GM10266 (cell line): ENCODE measurements at regions not wholly inside any gene's neighbourhood (a gene's known extent, or its start where the extent isn't known, plus 50 kb on each side); places are given as distances from the start of the nearest gene placed in this dataset.

Experiments
- DNase-seq: peaks from one replicate; pipeline ENCODE4 v3.0.0; 2012; ENCODE audit errors: extremely low spot score
- TF ChIP-seq, protein P1 (sequence below): IDR thresholded peaks from 2 replicates; pipeline ENCODE4 v1.5.1; 2012; ENCODE audit warnings: mild to moderate bottlenecking, low read depth; ENCODE audit not compliant: control insufficient read depth, insufficient read depth; ENCODE audit errors: missing control alignments

DNA sequence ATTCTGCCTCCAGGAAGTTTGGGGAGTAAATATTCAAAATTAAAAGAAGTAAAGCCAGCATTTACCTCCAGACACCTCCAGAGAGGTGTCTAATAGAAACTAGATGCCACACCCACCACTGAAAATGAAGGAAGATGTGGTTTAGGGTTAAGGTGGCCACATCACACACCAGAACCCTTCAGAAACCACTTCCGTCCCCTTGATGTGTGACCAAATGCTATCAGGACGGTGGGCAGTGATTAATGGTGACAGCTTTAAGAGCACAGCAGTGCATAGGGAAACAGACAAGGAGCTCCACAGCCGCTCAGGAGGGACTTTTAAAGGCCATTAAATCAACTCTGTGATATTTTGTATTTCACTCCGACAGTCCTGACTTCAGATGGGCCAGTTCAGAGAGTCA lies 295.2 kb downstream of the BRINP1 start:
- TF ChIP-seq, protein P1, sequence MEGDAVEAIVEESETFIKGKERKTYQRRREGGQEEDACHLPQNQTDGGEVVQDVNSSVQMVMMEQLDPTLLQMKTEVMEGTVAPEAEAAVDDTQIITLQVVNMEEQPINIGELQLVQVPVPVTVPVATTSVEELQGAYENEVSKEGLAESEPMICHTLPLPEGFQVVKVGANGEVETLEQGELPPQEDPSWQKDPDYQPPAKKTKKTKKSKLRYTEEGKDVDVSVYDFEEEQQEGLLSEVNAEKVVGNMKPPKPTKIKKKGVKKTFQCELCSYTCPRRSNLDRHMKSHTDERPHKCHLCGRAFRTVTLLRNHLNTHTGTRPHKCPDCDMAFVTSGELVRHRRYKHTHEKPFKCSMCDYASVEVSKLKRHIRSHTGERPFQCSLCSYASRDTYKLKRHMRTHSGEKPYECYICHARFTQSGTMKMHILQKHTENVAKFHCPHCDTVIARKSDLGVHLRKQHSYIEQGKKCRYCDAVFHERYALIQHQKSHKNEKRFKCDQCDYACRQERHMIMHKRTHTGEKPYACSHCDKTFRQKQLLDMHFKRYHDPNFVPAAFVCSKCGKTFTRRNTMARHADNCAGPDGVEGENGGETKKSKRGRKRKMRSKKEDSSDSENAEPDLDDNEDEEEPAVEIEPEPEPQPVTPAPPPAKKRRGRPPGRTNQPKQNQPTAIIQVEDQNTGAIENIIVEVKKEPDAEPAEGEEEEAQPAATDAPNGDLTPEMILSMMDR = no peak
- no peak for DNase-seq

DNA sequence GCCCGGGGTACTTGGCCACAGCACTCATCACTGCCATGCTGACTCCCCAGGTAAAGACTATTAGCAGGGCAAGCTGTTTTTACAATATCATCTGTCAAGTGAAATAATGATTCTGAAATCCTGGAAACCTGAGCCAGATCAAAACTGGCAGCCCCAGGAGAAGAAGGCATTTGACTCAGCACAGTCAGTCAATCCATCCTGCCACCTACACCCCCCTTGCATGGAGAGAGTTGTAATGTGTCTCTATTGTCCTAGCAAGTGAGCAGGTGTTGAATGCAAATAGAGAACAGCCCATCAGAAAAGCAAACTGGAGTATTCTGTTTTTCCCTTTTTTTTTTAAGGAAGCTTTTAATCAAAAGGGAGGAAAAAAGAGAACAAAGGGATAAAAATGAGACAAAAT lies 291.2 kb downstream of the BRINP1 start:
- TF ChIP-seq, protein P1 = no peak
- DNase-seq = no peak

DNA sequence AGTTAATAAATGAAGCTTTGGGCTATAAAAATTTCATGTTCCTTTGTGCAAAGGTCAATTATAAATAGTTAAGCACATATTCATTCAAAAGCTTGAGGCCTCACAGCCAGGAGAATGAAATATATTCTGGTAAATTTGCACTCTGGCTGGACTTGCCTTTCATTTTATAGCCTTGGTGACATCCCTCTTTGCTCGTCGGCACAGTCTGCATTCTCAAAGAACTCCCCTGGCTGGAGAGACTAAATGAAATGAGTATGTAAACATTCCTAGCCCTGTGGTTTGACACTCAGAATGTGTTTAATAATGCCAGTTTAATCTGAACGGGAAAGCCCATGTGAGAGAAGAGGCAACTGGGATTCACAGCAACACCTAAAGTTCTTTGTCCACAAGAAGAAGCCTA lies 285.6 kb downstream of the BRINP1 start:
- TF ChIP-seq, protein P1 = no peak
- DNase-seq = no peak

DNA sequence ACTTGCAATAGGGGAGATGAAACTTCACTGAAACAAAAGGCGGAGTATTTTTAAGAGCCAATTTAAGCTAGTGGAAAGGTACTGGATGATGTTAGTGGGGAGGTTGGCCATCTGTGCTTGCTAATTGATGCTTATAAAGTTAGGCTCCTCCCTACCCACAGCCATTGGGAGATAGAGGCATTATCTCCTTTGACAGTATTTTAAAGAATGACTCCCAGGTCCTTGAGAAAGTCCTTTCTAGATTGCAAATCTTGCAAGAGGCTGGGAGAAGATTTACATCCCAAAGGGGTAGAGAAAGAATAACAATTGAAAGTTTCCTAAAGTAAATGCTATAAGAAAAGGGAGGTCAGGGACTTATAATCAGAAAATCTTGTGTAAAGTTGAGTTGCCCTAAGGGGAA lies 282.6 kb downstream of the BRINP1 start:
- TF ChIP-seq, protein P1 = no peak
- no peak for DNase-seq

DNA sequence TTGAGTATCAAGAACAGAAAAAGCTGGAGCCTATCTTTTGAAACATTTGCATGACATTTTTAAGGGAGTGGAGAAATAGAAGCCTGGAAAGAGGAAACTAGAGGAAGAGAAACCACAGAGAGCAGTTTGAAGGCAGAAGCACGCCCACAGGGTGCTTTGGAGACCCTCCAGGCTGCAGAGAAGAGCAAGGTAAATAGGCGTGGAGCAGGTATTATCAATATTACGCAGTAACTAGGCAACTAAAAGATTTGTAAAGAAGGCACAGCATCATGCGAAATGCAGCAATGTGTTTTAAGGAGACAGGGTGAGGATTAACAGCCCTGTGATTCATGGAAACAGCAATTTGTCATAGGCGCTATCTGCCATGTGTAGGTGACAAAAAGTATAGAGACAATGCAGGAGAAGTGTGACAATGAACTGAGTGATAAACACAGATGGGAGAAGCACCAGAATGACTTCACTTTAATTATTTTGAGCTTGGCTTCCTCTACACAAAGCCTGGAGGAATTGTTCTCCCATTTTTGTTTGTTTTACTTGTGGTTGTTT lies 281.2 kb downstream of the BRINP1 start:
- no peak for DNase-seq
- TF ChIP-seq, protein P1 = no peak

DNA sequence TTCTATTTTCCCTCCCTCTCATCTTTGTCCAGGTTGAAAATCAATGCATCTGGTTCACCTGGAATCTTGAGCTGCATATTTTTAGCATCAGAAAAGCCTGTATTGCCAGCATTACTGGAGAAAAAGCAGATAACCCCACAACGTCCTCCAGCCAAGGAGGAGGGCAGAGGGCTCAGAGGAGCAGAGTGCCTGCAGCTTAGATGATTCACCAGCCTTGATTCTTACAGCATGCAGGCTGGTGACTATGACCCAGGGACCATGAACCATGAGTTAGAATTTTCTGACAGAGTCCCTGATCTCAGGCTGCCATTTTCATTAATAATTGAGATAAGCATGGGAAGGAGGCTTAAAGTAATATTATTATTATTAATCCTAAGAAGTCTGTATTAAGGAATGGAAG lies 278.2 kb downstream of the BRINP1 start:
- no peak for DNase-seq
- TF ChIP-seq, protein P1 = no peak

DNA sequence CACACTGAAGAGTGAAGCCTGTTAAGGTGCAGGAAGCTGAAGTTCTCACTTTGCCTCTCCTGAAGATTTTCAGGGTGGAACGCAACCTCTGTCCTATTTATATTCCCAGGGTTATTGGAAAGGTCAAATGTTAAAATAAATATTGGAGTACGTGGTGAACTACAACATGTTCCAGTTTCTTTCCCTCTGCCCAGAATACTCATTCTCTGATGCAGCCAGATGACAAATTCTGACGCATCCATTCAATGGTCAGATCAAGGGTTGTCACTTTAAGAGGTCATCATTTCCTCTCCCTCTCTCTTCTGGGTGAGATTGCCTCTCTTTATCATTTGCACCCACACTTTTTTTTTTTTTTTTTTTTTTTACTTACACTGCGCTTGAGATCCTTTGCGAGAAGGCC lies 277.1 kb downstream of the BRINP1 start:
- TF ChIP-seq, protein P1 = no peak

DNA sequence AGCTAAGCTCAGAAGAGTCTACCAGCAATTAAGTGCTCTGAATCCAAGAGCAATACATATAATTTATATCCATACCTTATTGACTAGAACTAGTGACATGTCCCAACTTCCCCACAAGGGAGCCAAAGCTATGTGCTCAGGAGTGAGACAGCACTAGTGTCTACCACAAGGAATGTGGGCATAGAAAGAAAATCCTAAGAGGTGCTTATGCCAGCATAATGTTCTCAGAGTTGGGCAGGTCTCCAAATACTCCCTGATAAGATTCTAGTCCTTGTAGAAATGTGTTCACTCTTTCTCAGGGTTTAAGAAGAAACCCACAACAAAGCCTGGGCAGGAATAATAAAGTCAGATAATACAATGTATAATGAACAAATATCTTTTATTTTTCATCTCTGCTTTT lies 275.1 kb downstream of the BRINP1 start:
- no peak for DNase-seq
- TF ChIP-seq, protein P1 = no peak

More for the DNA sequence above, 277.1 kb downstream of the BRINP1 start:
- no peak for DNase-seq
